ENCODE measurements at regions not wholly inside any gene's neighbourhood (a gene's known extent, or its start where the extent isn't known, plus 50 kb on each side); places are given as distances from the start of the nearest gene placed in this dataset.

DNA sequence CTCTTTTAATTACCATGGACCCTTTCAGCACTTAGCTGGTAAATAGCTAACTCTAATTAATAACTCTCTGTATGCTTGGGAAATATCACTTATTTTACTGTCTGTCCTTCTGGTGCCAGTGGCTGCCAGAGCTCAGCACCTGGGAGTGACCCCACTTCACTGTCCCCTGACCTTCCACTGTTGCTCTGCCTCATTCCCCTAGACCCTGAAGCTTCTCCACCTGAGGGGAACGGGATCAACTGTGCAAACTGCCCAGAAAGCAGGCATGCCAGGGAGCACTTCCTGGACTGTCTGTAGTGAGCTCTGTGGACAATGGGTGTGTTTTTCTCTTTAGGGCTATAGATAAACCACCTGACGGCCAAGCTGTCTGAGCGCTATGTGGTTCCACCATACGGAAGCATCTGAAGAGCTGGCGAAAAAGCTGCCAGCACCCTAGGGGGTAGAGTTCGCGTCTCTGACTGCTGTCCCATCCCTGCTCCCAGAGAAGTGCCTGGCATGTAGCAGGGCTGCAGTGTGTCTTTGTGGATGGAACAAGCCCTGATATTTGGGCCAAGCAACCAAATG lies 106.3 kb upstream of the FOXA2 start:
- TF ChIP-seq, protein P1, sequence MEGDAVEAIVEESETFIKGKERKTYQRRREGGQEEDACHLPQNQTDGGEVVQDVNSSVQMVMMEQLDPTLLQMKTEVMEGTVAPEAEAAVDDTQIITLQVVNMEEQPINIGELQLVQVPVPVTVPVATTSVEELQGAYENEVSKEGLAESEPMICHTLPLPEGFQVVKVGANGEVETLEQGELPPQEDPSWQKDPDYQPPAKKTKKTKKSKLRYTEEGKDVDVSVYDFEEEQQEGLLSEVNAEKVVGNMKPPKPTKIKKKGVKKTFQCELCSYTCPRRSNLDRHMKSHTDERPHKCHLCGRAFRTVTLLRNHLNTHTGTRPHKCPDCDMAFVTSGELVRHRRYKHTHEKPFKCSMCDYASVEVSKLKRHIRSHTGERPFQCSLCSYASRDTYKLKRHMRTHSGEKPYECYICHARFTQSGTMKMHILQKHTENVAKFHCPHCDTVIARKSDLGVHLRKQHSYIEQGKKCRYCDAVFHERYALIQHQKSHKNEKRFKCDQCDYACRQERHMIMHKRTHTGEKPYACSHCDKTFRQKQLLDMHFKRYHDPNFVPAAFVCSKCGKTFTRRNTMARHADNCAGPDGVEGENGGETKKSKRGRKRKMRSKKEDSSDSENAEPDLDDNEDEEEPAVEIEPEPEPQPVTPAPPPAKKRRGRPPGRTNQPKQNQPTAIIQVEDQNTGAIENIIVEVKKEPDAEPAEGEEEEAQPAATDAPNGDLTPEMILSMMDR (conservative IDR thresholded peaks at IDR 0.05 in 1 of 2, IDR thresholded peaks at IDR 0.05 in 1 of 2; ENCODE audit: low read depth in 1 of 2, low read length in 2 of 2), result no peak
- no peak for TF ChIP-seq EZH2 (IDR thresholded peaks at IDR 0.05; ENCODE audit: low read length, missing control alignments)
